GM12872 (cell line): ENCODE measurements at regions not wholly inside any gene's neighbourhood (a gene's known extent, or its start where the extent isn't known, plus 50 kb on each side); places are given as distances from the start of the nearest gene placed in this dataset.

Experiments
- CTCF ChIP-seq: IDR thresholded peaks from 3 replicates; pipeline ENCODE4 v1.5.1; 2011; ENCODE audit warnings: low read depth, mild to moderate bottlenecking, low read length, moderate library complexity; ENCODE audit not compliant: insufficient read depth

DNA sequence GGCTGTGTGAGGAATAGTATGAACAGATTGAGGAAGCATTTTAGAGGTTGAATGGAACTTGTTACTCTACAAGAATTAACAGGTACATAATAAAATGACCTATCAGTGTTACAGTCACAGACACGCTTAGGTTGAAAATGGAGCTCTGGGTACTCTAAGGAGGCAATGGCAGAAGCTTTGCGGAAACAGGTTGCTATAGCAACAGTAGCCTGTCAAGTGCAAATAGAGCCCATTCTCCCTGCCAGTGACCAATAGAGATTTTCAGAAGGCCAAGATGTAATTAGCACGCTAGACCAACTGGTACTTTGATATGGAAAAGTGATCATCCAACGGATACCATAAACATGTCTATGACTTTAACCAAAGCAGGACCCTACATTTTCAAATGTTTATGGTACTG lies 148.5 kb upstream of the FREM2 start:
- TF ChIP-seq CTCF, result no peak

GRCh38 chr13:38539632-38540031 lies 147.2 kb upstream of the FREM2 start:
- no peak for TF ChIP-seq CTCF

- no peak for TF ChIP-seq CTCF
Observed at GRCh38 chr13:38542601-38543000, 144.3 kb upstream of the FREM2 start.

GRCh38 chr13:38543561-38543960 lies 143.3 kb upstream of the FREM2 start:
- TF ChIP-seq CTCF, result no peak

DNA sequence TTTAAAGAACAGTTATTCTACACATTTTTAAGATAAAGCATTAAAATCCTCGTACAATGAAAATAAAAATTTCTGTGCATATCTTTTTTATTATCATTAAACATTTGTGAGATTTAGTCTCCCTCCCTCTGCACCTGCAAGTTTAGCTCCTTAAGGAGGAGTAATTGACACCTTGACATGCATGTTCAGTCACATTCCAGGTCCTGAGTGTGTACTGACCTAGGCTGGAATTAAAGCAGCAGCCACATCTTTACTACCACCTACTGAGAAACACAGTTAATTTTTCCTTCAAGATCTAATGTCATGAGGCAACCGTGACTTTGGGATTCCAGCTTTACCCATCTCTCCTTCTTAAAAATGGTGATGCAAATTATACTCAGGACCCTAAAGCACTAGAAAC lies 123.1 kb upstream of the FREM2 start:
- TF ChIP-seq CTCF, result no peak

DNA sequence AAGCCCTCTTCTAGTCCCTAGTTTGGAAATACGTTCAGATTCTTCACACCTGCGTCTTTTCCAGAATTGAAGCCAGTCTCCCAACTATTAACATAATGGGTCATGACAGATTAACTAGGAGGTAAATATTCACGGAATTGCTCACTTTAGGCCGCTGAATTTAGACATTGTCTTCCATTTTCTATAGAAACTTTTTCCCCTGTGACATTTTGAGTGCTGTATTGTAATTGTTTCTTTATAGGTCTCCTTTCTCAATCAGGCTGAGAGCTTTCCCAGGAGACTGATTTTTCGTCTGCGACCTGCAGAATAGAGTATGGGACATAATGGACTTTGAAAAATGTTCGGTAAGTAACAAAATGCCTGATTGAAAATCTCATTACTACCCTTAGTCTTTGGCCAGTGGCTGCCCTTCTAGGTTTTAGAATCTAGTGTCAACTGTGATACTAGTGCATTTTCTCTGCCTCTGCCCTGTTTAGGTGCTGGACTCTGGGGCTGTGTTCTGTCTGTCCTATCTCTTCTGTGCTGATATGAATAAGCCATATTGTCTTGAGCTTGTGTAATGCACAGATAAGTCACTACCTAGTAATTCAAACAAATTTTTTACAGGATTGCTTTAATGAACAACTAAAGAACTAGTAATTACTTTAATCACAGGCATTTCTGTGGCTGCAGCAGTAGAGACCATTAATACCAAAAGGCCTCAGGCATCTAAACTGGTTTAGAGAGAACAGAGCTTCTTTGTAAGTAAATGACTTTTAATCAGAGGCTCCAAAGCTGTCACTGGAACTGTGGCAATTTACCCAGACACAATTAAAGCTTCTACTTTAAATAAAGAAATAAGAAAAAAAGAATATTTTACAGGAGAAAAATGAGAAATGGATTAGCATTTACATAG lies 122.4 kb upstream of the FREM2 start:
- TF ChIP-seq CTCF, result no peak

DNA sequence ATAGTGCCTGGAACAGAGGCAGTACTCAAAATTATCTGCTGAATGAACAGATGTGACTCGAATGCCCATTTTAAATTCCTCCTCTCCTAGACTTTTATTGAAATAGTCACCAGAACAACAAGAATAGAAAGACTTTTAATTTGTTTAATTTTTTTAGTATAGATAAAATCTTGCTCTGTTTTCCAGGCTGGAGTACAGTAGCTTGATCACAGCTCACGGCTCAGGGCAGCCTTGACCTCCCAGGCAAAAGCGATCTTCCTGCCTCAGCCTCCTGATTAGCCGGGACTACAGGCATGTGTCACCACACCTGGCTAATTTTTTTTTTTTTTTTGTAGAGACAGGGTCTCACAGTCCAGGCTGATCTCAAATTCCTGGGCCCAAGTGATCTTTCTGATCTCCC lies 120.9 kb upstream of the FREM2 start:
- TF ChIP-seq CTCF, result no peak
